ENCODE measurements at regions not wholly inside any gene's neighbourhood (a gene's known extent, or its start where the extent isn't known, plus 50 kb on each side); places are given as distances from the start of the nearest gene placed in this dataset.

- TF ChIP-seq, protein P1, sequence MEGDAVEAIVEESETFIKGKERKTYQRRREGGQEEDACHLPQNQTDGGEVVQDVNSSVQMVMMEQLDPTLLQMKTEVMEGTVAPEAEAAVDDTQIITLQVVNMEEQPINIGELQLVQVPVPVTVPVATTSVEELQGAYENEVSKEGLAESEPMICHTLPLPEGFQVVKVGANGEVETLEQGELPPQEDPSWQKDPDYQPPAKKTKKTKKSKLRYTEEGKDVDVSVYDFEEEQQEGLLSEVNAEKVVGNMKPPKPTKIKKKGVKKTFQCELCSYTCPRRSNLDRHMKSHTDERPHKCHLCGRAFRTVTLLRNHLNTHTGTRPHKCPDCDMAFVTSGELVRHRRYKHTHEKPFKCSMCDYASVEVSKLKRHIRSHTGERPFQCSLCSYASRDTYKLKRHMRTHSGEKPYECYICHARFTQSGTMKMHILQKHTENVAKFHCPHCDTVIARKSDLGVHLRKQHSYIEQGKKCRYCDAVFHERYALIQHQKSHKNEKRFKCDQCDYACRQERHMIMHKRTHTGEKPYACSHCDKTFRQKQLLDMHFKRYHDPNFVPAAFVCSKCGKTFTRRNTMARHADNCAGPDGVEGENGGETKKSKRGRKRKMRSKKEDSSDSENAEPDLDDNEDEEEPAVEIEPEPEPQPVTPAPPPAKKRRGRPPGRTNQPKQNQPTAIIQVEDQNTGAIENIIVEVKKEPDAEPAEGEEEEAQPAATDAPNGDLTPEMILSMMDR (IDR thresholded peaks at IDR 0.05): no peak
- TF ChIP-seq POLR2A (IDR thresholded peaks at IDR 0.05): no peak
Measured at GRCh38 chrX:42499620-42500019, 278.3 kb downstream of the PPP1R2C start.

Data from sigmoid colon (tissue), 3 donors.